GM12875 (cell line): ENCODE measurements at regions not wholly inside any gene's neighbourhood (a gene's known extent, or its start where the extent isn't known, plus 50 kb on each side); places are given as distances from the start of the nearest gene placed in this dataset.
"Not testable (repeated sequence)": the region's sequence is repeated elsewhere in the genome, so short reads cannot be mapped to it uniquely, and the experiment has no call there.

Experiments used
- H3K4me3 ChIP-seq: one replicate; pipeline ENCODE4 v1.5.1; 2011; ENCODE audit warnings: low read depth, low read length, control low read depth
- TF ChIP-seq, protein P1 (sequence below): IDR thresholded peaks from 2 replicates; pipeline ENCODE4 v1.5.1; 2011; ENCODE audit warnings: low read depth, mild to moderate bottlenecking, control low read depth, inconsistent platforms, low read length, moderate library complexity, borderline replicate concordance; ENCODE audit not compliant: insufficient read depth

GRCh38 chr12:111120578-111120977 is 200.2 kb upstream of the MYL2 start:
- no peak overlapping the region for H3K4me3 ChIP-seq
- TF ChIP-seq, protein P1, sequence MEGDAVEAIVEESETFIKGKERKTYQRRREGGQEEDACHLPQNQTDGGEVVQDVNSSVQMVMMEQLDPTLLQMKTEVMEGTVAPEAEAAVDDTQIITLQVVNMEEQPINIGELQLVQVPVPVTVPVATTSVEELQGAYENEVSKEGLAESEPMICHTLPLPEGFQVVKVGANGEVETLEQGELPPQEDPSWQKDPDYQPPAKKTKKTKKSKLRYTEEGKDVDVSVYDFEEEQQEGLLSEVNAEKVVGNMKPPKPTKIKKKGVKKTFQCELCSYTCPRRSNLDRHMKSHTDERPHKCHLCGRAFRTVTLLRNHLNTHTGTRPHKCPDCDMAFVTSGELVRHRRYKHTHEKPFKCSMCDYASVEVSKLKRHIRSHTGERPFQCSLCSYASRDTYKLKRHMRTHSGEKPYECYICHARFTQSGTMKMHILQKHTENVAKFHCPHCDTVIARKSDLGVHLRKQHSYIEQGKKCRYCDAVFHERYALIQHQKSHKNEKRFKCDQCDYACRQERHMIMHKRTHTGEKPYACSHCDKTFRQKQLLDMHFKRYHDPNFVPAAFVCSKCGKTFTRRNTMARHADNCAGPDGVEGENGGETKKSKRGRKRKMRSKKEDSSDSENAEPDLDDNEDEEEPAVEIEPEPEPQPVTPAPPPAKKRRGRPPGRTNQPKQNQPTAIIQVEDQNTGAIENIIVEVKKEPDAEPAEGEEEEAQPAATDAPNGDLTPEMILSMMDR: no peak

- no peak overlapping the region for H3K4me3 ChIP-seq
- TF ChIP-seq, protein P1: no peak
These were observed 196.6 kb upstream of the MYL2 start for GRCh38 chr12:111117017-111117416.

GRCh38 chr12:111113313-111113712 is 192.9 kb upstream of the MYL2 start:
- H3K4me3 ChIP-seq: not testable (repeated sequence)

- TF ChIP-seq, protein P1: no peak
- H3K4me3 ChIP-seq: no peak overlapping the region
These were observed 192.1 kb upstream of the MYL2 start for GRCh38 chr12:111112311-111113098.

DNA sequence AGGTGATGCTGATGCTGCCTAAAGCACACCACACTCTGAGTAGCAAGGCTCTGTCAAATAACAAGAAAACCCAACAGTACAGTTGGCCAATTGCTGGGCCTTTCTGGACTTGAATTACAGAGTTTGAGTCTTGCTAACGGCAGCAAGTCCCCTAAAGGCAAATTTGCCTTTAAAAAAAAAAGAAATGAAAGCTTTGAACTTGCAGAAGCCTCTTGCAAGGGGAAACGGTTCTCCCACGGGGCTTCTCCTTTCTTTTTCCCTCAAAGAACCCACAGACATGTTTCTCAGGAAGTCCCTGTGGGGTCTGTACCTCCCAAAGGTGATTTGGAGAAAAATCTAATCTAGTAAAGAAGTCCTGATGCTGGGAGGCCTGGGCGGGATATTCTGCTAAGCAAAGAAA is 191.3 kb upstream of the MYL2 start:
- TF ChIP-seq, protein P1: no peak

DNA sequence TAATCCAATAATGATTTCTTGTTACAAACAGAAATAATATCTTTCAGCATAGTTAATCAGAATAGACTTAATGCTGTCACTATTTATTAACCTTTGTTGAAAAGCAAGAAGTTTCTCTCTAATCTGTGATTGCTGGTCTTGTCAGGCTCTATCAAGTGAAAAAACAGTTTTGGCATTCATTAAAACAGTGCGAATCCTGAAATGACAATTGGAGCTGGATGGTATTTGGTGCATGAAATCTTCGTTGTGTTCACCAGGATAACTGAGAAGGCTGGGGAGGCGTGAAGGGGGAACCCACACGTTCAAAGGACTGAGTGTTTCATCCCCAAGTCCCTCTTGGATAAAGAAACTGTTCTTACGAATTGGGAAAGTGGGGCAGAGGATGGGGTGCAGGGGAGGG is 190.2 kb upstream of the MYL2 start:
- H3K4me3 ChIP-seq: no peak overlapping the region
- TF ChIP-seq, protein P1: no peak

More for the DNA sequence above, 191.3 kb upstream of the MYL2 start:
- no peak overlapping the region for H3K4me3 ChIP-seq

DNA sequence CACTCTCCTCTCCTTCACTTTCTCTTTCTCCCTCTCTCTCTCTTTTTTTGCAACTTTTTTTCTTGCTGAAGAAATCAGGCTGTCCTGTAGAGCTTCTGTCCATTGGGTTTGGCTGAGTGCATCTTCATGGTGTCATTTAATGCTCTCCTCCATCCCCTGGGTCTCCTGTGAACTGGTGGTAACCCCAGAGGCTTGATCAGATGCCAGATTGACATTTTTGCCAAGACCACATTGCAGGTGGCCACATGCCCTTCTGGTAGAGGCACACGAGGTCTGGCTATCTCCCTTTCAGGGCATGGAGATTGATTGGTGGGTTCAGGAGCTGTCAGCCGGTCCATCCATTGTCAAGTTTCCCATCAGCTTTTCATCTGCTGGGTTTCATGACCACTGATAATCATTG is 188.3 kb upstream of the MYL2 start:
- TF ChIP-seq, protein P1: no peak

More for the DNA sequence above, 188.3 kb upstream of the MYL2 start:
- no peak overlapping the region for H3K4me3 ChIP-seq
